ENCODE measurements at regions not wholly inside any gene's neighbourhood (a gene's known extent, or its start where the extent isn't known, plus 50 kb on each side); places are given as distances from the start of the nearest gene placed in this dataset.

DNA sequence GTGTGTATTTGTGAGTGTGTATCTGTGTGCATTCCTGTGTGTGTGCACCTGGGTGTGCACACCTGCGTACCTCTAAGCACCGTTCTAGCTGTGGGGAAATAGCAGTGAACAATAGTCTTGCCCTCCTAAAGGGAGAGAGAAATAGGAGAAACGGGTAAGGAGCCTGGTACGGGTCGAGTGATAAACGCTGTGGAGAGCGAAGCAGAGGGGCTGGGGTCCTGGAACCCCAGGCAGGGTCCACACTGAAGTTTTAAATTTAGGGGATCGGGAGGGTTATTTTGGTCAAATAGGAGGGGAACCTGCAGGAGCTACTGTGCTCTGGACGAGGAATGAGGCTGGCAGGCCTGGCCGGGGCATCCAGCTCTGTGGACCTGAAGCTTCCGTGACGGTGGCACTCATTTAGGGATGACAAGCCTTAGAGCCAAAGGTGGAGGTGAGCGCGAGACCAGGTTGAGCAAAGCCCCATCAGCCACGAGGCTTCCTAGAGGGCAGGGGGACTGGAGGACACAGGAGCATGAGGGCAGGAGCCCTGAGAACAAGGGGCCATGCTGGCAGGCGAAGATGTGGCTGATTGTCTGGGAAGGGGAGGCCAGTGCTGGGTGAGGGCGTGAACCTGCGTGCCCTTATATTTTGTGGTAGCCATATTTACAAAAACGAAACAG is 188.0 kb downstream of the RTP5 start:
- Histone ChIP-seq H3K4me1 (no peaks in the 10 kb centered on the region), H3K27ac (no peak overlapping the region), H3K9me3 (peaks cover 17% of the 10 kb centered on the region), H3K4me3 (no peak overlapping the region), H3K4me2 (no peak overlapping the region)
- ChIA-PET POLR2A (no interaction called here), CTCF (interaction anchor here (2.3 kb wide), 1 partner anchor 107 kb away, joined by 6 read pairs; no protein-coding TSS in a partner anchor)
- TF ChIP-seq, protein P1, sequence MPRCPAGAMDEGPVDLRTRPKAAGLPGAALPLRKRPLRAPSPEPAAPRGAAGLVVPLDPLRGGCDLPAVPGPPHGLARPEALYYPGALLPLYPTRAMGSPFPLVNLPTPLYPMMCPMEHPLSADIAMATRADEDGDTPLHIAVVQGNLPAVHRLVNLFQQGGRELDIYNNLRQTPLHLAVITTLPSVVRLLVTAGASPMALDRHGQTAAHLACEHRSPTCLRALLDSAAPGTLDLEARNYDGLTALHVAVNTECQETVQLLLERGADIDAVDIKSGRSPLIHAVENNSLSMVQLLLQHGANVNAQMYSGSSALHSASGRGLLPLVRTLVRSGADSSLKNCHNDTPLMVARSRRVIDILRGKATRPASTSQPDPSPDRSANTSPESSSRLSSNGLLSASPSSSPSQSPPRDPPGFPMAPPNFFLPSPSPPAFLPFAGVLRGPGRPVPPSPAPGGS (IDR thresholded peaks at IDR 0.05): no peak
- TF ChIP-seq, protein P2, sequence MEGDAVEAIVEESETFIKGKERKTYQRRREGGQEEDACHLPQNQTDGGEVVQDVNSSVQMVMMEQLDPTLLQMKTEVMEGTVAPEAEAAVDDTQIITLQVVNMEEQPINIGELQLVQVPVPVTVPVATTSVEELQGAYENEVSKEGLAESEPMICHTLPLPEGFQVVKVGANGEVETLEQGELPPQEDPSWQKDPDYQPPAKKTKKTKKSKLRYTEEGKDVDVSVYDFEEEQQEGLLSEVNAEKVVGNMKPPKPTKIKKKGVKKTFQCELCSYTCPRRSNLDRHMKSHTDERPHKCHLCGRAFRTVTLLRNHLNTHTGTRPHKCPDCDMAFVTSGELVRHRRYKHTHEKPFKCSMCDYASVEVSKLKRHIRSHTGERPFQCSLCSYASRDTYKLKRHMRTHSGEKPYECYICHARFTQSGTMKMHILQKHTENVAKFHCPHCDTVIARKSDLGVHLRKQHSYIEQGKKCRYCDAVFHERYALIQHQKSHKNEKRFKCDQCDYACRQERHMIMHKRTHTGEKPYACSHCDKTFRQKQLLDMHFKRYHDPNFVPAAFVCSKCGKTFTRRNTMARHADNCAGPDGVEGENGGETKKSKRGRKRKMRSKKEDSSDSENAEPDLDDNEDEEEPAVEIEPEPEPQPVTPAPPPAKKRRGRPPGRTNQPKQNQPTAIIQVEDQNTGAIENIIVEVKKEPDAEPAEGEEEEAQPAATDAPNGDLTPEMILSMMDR (IDR thresholded peaks at IDR 0.05): no peak
- TF ChIP-seq BHLHE40 (IDR thresholded peaks at IDR 0.05; ENCODE audit: low read depth, low read length) (no peak), KDM5A (IDR thresholded peaks at IDR 0.05) (no peak), ZSCAN20 (CRISPR knock-in tag; IDR thresholded peaks at IDR 0.05) (no peak), ZFP36 (IDR thresholded peaks at IDR 0.05; ENCODE audit: borderline replicate concordance, partially characterized antibody) (no peak), MAFK (IDR thresholded peaks at IDR 0.05; ENCODE audit: partially characterized antibody) (no peak), CHD4 (IDR thresholded peaks at IDR 0.05; ENCODE audit: borderline replicate concordance) (no peak), RFX5 (IDR thresholded peaks at IDR 0.05) (no peak), FOSB (CRISPR knock-in tag; IDR thresholded peaks at IDR 0.05) (no peak), EHF (CRISPR knock-in tag; IDR thresholded peaks at IDR 0.05) (no peak), POLR2A (IDR thresholded peaks at IDR 0.05; ENCODE audit: low read length) (no peak), FOXS1 (CRISPR knock-in tag; IDR thresholded peaks at IDR 0.05) (no peak), NFE2L2 (conservative IDR thresholded peaks at IDR 0.05; ENCODE audit: low read length) (no peak)
- TF ChIP-seq, protein P3, sequence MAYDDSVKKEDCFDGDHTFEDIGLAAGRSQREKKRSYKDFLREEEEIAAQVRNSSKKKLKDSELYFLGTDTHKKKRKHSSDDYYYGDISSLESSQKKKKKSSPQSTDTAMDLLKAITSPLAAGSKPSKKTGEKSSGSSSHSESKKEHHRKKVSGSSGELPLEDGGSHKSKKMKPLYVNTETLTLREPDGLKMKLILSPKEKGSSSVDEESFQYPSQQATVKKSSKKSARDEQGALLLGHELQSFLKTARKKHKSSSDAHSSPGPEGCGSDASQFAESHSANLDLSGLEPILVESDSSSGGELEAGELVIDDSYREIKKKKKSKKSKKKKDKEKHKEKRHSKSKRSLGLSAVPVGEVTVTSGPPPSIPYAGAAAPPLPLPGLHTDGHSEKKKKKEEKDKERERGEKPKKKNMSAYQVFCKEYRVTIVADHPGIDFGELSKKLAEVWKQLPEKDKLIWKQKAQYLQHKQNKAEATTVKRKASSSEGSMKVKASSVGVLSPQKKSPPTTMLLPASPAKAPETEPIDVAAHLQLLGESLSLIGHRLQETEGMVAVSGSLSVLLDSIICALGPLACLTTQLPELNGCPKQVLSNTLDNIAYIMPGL (CRISPR knock-in tag; IDR thresholded peaks at IDR 0.05; ENCODE audit: borderline replicate concordance): no peak
- TF ChIP-seq, protein P4, sequence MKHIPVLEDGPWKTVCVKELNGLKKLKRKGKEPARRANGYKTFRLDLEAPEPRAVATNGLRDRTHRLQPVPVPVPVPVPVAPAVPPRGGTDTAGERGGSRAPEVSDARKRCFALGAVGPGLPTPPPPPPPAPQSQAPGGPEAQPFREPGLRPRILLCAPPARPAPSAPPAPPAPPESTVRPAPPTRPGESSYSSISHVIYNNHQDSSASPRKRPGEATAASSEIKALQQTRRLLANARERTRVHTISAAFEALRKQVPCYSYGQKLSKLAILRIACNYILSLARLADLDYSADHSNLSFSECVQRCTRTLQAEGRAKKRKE (CRISPR knock-in tag; IDR thresholded peaks at IDR 0.05; ENCODE audit: low read depth): no peak
- FAIRE-seq (no peak), DNase-seq (ENCODE audit: low read depth in 1 of 2, low spot score in 1 of 2) (no peak), ATAC-seq (no peak)
- WGBS (ENCODE audit: missing lambda C conversion rate): 57% methylated on average over 19 of the region's 19 CpGs

DNA sequence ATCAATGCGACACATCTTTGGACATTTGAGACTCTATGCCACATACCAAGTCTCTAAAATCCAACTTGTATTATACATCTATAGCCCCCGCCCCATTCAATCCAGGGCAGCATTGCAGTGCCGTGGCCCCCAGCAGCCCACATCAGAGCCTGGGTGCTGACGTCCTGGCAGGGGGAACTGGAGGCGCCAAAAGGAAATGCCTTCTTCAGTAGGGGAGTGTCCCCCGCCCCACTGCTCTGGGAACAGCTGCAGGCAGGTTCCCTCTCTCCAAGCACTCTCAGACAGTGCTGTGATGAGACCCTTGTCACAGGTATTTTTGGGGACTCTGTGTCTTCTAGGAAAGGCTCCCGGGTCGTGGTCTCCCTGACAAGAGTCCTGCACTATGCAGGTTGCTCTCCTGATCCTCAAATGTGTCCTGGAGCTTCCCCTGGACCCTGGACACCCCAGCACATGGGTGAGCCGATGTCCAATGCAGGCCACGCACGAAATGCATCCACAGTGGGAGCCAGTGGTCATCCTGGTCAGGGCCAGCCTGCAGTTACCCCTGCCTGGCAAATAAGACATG is 188.7 kb downstream of the RTP5 start:
- no peak overlapping the region for H3K4me3 ChIP-seq
- no peak for TF ChIP-seq MAFK (IDR thresholded peaks at IDR 0.05; ENCODE audit: partially characterized antibody)
- TF ChIP-seq, protein P2 (IDR thresholded peaks at IDR 0.05): no peak
- no peak for TF ChIP-seq RFX5 (IDR thresholded peaks at IDR 0.05)
- no peak for TF ChIP-seq FOSB (CRISPR knock-in tag; IDR thresholded peaks at IDR 0.05)
- TF ChIP-seq MAZ (IDR thresholded peaks at IDR 0.05; ENCODE audit: borderline replicate concordance, low read depth, low read length): no peak
- TF ChIP-seq JUN (IDR thresholded peaks at IDR 0.05): no peak
- TF ChIP-seq KDM5A (IDR thresholded peaks at IDR 0.05): no peak
- no peak for TF ChIP-seq ZC3H11A (IDR thresholded peaks at IDR 0.05)
- TF ChIP-seq, protein P5, sequence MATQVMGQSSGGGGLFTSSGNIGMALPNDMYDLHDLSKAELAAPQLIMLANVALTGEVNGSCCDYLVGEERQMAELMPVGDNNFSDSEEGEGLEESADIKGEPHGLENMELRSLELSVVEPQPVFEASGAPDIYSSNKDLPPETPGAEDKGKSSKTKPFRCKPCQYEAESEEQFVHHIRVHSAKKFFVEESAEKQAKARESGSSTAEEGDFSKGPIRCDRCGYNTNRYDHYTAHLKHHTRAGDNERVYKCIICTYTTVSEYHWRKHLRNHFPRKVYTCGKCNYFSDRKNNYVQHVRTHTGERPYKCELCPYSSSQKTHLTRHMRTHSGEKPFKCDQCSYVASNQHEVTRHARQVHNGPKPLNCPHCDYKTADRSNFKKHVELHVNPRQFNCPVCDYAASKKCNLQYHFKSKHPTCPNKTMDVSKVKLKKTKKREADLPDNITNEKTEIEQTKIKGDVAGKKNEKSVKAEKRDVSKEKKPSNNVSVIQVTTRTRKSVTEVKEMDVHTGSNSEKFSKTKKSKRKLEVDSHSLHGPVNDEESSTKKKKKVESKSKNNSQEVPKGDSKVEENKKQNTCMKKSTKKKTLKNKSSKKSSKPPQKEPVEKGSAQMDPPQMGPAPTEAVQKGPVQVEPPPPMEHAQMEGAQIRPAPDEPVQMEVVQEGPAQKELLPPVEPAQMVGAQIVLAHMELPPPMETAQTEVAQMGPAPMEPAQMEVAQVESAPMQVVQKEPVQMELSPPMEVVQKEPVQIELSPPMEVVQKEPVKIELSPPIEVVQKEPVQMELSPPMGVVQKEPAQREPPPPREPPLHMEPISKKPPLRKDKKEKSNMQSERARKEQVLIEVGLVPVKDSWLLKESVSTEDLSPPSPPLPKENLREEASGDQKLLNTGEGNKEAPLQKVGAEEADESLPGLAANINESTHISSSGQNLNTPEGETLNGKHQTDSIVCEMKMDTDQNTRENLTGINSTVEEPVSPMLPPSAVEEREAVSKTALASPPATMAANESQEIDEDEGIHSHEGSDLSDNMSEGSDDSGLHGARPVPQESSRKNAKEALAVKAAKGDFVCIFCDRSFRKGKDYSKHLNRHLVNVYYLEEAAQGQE (IDR thresholded peaks at IDR 0.05): no peak
- no peak for TF ChIP-seq EP300 (IDR thresholded peaks at IDR 0.05)
- H3K4me2 ChIP-seq: no peak overlapping the region
- H3K9me3 ChIP-seq: peaks cover 17% of the 10 kb centered on the region
- no peak; a peak in 1 of 6 replicates for ATAC-seq
- H3K4me1 ChIP-seq: no peaks in the 10 kb centered on the region
- WGBS (ENCODE audit: missing lambda C conversion rate): 45% methylated on average over 9 of the region's 11 CpGs
- FAIRE-seq: no peak
- no peak overlapping the region for H3K27ac ChIP-seq
- ChIA-PET CTCF (interaction anchor here (2.3 kb wide), 1 partner anchor 107 kb away, joined by 6 read pairs; no protein-coding TSS in a partner anchor), POLR2A (no interaction called here)
- no peak for DNase-seq (ENCODE audit: low read depth in 1 of 2, low spot score in 1 of 2)

All from A549 (cell line).